ENCODE measurements at regions not wholly inside any gene's neighbourhood (a gene's known extent, or its start where the extent isn't known, plus 50 kb on each side); places are given as distances from the start of the nearest gene placed in this dataset.
"Not testable (repeated sequence)": the region's sequence is repeated elsewhere in the genome, so short reads cannot be mapped to it uniquely, and the experiment has no call there.

DNA sequence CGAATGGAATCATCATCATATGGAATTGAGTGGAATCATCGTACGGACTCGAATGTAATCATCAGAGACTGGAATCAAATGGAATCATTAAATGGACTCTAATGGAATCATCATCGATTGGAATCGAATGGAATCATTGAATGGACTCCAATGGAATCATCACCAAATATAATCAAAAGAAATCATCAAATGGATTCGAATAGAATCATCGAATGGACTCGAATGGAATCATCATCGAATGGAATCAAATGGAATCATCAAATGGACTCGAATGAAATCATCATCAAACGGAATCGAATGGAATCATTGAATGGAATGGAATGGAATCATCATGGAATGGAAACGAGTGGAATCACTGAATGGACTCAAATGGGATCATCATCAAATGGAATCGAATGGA, 233.5 kb downstream of the SHCBP1 start:
- not testable (repeated sequence) for DNase-seq

DNA sequence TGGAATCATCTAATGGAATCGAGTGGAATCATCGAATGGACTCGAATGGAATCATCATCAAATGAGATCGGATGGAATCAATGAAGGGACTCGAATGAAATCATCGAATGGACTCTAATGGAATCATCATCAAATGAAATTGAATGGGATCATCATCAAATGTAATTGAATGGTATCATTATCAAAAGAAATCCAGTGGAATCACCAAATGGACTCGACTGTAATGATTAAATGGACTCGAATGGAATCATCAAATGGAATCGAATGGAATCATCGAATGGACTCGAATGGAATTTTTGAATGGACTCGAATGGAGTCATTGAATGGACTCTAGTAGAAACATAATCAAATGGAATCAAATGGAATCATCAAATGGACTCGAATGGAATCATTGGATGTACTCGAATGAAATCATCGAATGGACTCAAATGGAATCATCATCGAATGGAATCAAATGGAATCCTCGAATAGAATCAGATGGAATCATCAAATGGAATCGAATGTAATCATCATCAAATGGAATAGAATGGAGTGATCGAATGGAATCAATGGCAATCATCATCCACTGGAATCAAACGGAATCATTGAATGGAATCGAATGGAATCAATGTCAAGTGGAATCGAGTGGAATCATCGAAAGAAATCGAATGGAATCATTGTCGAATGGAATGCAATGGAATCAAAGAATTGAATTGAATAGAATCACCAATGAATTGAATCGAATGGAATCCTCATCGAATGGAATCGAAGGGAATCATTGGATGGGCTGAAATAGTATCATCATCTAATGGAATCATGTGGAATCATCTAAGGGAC, 234.2 kb downstream of the SHCBP1 start:
- DNase-seq = not testable (repeated sequence)

DNA sequence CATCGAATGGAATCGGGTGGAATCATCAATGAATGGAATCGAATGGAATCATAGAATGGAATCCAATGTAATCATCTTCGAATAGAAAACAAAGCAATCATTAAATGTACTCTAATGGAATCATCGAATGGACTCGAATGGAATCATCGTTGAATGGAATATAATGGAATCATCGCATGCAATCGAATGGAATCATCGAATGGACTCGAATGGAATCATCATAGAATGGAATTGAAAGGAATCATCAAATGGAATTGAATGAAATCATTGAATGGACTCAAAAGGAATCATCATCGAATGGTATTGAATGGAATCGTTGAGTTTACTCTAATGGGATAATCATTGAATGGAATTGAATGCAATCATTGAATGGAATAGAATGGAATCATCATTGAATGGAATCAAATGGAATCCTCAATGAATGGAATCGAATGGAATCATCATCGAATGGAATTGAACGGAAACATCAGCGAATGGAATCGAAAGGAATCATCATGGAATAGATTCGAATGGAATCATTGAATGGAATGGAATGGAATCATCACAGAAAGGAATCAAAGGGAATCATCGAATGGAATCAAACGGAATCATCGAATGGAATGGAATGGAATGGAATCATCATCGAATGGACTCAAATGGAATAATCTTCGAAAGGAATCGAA, 234.9 kb downstream of the SHCBP1 start:
- DNase-seq = not testable (repeated sequence)

DNA sequence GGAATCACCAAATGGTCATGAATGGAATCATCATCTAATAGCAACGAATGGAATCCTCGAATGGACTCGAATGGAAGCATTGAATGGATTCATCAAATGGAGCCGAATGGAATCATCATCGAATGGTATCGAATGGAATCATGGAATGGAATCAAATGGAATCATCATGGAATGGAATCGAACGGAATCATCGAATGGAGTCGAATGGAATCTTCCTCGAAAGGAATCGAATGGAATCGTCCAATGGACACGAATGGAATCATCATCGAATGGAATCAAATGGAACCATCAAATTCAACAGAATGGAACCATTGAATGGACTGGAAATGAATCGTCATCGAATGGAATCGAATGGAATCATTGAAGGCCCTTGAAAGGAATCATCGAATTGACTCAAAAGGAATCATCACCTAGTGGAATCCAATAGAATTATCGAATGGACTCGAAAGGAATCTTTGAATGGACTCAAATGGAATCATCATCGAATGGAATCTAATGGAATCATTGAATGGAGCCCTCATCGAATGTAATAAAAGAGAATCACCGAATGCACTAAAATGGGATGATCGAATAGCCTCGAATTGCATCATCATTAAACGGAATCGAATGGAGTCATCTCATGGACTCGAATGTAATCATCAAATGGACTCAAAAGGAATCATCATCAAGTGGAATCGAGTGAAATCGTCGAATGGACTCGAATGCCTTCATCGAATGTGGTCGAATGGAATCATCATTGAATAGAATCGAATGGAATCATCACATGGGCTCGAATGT, 236.7 kb downstream of the SHCBP1 start:
- DNase-seq = not testable (repeated sequence)

DNA sequence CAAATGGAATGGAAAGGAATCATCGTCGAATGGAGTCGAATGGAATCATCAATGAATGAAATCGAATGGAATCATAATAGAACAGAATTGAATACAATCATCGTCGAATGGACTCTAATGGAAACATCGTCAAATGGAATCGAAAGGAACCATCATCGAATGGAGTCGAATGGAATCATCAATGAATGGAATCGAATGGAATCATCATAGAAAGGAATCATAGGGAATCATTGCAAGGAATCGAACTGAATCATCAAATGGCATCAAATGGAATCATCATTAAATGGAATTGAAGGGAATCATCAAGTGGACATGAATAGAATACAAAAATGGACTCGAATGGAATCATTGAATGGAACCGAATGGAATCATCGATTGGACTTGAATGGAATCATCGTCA, 237.6 kb downstream of the SHCBP1 start:
- not testable (repeated sequence) for DNase-seq

DNA sequence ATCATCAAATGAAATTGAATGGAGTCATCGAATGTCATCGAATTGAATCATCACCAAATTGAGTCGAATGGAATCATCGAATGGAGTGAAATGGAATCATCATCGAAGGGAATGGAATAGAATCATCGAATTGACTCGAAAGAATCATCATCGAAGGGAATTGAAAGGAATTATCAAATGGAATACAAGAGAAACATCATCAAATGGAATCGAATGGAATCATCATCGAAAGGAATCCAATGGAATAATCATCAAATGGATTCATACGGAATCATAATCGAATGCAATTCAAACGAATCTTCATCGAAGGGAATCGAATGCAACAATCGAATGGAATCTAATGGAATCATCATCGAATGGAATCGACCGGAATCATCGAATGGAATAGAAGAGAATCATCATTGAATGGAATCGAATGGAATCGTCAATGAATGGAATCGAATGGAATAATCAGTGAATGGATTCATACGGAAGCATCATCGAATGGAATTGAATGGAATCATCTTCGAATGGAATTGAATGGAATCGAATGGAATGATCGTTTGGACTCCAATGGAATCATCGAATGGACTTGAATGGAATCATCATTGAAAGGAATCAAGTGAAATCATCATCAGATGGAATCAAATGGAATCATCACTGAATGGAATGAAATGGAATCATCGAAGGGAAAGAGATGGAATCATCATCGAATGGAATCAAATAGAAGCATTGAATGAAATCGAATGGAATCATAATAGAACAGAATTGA, 238.2 kb downstream of the SHCBP1 start:
- DNase-seq = not testable (repeated sequence)

DNA sequence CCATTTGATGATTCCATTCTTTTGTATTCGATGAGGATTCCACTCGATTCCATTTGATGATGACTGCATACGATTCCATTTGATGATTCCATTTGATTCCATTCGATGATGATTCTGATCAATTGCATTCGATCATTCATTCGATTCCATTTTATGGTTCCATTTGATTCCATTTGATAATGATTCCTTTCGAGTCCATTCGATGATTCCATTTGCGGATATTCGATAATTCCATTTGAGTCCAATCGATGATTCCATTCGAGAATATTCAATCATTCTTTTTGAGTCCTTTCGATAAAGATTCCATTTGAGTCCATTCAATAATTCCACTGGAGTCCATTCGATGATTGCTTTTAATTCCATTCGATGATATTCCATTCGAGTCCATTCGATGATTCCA, 239.1 kb downstream of the SHCBP1 start:
- DNase-seq = not testable (repeated sequence)

DNA sequence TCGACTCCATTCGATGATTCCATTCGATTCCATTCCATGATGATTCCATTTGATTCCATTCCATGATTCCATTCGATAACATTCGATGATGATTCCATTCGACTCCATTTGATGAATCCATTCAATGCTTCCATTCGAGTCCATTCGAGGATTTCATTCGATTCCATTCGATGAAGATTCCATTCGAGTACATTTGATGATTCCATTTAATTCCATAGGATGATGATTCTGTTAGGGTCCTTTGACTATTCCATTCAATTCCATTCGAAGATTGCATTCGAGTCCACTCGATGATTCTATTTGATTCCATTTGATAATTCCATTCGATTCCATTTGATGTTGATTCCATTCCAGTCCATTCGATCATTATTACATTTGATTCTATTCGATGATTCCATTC, 239.8 kb downstream of the SHCBP1 start:
- DNase-seq = not testable (repeated sequence)

All from OCI-M1 (cell line).